Suprapubic skin (tissue), 4 donors: ENCODE measurements at regions not wholly inside any gene's neighbourhood (a gene's known extent, or its start where the extent isn't known, plus 50 kb on each side); places are given as distances from the start of the nearest gene placed in this dataset.
A peak's percentile ranks its signal among the peaks of the same experiment; 100 is the strongest.

ENCODE experiments used
- DNase-seq, 2 donors: peaks; one replicate each; pipeline ENCODE4 v3.0.0-alpha.2; 2019; ENCODE audit warnings: low spot score in 2 of 2
- H3K27ac ChIP-seq: fragments of 200-600 bp; sonication (generic); one replicate; pipeline ENCODE4 v1.5.1; 2019
- H3K27me3 ChIP-seq: fragments of 200-600 bp; sonication (generic); one replicate; pipeline ENCODE4 v1.5.1; 2019
- H3K36me3 ChIP-seq: fragments of 200-600 bp; sonication (generic); one replicate; pipeline ENCODE4 v1.5.1; 2019
- H3K4me1 ChIP-seq: fragments of 200-600 bp; sonication (generic); one replicate; pipeline ENCODE4 v1.5.1; 2019
- H3K4me3 ChIP-seq: fragments of 200-600 bp; sonication (generic); one replicate; pipeline ENCODE4 v1.5.1; 2019; ENCODE audit warnings: mild to moderate bottlenecking
- H3K9me3 ChIP-seq: fragments of 200-600 bp; sonication (generic); one replicate; pipeline ENCODE4 v1.5.1; 2019
- CTCF ChIP-seq, 2 donors: fragments of 200-600 bp in 1 of 2; fragments of 450-650 bp in 1 of 2; sonication (generic) in 1 of 2; IDR thresholded peaks; one replicate each; pipeline ENCODE4 v1.5.1; 2016 to 2019; ENCODE audit warnings: antibody characterized with exemption in 2 of 2, mild to moderate bottlenecking in 1 of 2, moderate library complexity in 1 of 2
- EP300 ChIP-seq: sonication (generic); formaldehyde crosslinking; IDR thresholded peaks from one replicate; pipeline ENCODE4 v1.6.1; 2017; ENCODE audit warnings: antibody characterized with exemption
- POLR2A ChIP-seq, 2 donors: fragments of 450-650 bp; IDR thresholded peaks; one replicate each; pipeline ENCODE4 v1.6.1; 2017; ENCODE audit warnings: antibody characterized with exemption in 2 of 2, mild to moderate bottlenecking in 2 of 2, moderate library complexity in 2 of 2
- POLR2AphosphoS5 ChIP-seq, 3 donors: sonication (generic); formaldehyde crosslinking; IDR thresholded peaks; one replicate each; pipeline ENCODE4 v1.6.1; 2017; ENCODE audit warnings: antibody characterized with exemption in 3 of 3
- WGBS: methylation state at CpG from one replicate; pipeline ENCODE4 v1.1.5; 2018; 5-methylcytosine and 5-hydroxymethylcytosine counted together

DNA sequence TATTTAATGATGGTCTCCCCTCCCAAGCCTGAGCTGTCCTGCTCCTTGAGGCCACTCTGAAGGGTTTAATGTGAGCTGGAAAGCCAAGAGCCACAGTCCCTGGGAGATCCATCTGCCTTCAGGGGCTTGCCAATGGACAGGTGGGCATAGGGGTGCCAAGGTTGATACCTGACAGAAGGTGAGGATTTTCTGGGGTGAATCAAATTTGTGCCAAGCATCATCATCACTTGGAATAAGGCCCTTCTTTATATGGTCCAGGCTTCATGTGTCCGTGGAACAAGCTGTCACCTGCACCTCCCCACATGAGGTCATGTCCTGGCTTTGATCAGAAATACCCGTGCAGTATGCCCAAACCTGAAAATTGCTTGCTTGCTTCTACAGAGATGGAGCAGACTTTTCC is 71.9 kb upstream of the CTNNB1 start:
- H3K4me3 ChIP-seq: no peak overlapping the region
- no peak for TF ChIP-seq POLR2A (IDR thresholded peaks at IDR 0.05)
- TF ChIP-seq CTCF (IDR thresholded peaks at IDR 0.05): no peak
- TF ChIP-seq POLR2AphosphoS5 (IDR thresholded peaks at IDR 0.05): no peak
- no peak for TF ChIP-seq EP300
- no peaks in the 10 kb centered on the region for H3K36me3 ChIP-seq
- no peak overlapping the region for H3K27ac ChIP-seq
- no peaks in the 10 kb centered on the region for H3K27me3 ChIP-seq
- 85% methylated on average over 2 of the region's 2 CpGs for WGBS
- DNase-seq: peak in 1 of 2 donors; percentile 24
- H3K9me3 ChIP-seq: peaks cover 7% of the 10 kb centered on the region
- no peaks in the 10 kb centered on the region for H3K4me1 ChIP-seq

DNA sequence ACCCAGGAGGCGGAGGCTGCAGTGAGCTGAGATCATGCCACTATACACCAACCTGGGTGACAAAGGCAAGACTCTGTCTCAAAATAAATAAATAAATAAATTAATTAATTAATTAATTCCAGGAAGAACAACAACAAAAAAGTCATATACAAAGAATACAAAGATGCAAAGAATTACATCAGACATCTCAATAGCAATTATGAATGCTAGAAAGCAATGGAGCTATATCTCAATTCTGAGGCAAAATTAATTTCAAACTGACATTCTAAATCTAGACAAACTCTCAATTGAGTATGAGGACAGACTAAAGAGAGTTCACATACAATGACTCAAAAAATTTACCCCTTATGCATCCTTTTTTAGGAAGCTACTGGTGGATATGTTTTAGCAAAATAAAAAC is 69.6 kb upstream of the CTNNB1 start:
- 100% methylated on average over 1 of the region's 1 CpG for WGBS
- TF ChIP-seq CTCF (IDR thresholded peaks at IDR 0.05): no peak

GRCh38 chr3:41131224-41131623 is 68.1 kb upstream of the CTNNB1 start:
- TF ChIP-seq EP300: no peak
- TF ChIP-seq POLR2AphosphoS5 (IDR thresholded peaks at IDR 0.05): no peak
- TF ChIP-seq CTCF (IDR thresholded peaks at IDR 0.05): no peak
- no peak for TF ChIP-seq POLR2A (IDR thresholded peaks at IDR 0.05)
- DNase-seq: peak in 1 of 2 donors; percentile 47
- WGBS: 74% methylated on average over 3 of the region's 3 CpGs

More for the DNA sequence above, 69.6 kb upstream of the CTNNB1 start:
- Histone ChIP-seq H3K4me3 (no peak overlapping the region), H3K9me3 (peaks cover 7% of the 10 kb centered on the region), H3K27ac (no peak overlapping the region), H3K4me1 (no peaks in the 10 kb centered on the region), H3K36me3 (no peaks in the 10 kb centered on the region), H3K27me3 (no peaks in the 10 kb centered on the region)
- no peak for DNase-seq

DNA sequence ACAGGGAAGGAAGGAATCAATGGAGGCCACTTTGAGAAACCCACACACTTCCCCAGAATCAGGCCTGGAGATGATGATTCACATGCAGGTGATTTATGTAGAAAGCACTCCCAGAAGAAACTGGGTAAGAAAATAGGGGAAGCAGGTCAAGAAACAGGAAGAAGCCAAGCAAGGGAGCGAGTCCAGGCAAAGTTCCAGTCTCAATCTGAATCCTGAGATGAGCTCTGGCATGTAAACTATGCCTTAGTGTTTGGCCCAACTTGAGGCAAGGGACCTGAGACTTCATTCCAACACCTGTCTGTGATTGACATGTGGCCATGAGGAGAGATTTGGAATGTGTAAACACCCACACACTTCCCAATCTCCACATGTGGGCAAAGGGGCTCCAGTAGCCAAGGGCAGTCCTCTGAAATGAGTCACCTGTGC is 61.6 kb upstream of the CTNNB1 start:
- H3K27ac ChIP-seq: no peak overlapping the region
- no peaks in the 10 kb centered on the region for H3K36me3 ChIP-seq
- no peak overlapping the region for H3K4me3 ChIP-seq
- 76% methylated on average over 1 of the region's 1 CpG for WGBS
- H3K9me3 ChIP-seq: no peaks in the 10 kb centered on the region
- H3K4me1 ChIP-seq: no peaks in the 10 kb centered on the region
- no peaks in the 10 kb centered on the region for H3K27me3 ChIP-seq
- TF ChIP-seq POLR2AphosphoS5 (IDR thresholded peaks at IDR 0.05) (no peak), POLR2A (IDR thresholded peaks at IDR 0.05) (no peak), CTCF (IDR thresholded peaks at IDR 0.05) (no peak), EP300 (no peak)
- DNase-seq: no peak

More at GRCh38 chr3:41131224-41131623, 68.1 kb upstream of the CTNNB1 start:
- Histone ChIP-seq H3K4me1 (no peaks in the 10 kb centered on the region), H3K9me3 (peaks cover 3% of the 10 kb centered on the region), H3K27me3 (no peaks in the 10 kb centered on the region), H3K36me3 (no peaks in the 10 kb centered on the region), H3K4me3 (no peak overlapping the region), H3K27ac (no peak overlapping the region)

DNA sequence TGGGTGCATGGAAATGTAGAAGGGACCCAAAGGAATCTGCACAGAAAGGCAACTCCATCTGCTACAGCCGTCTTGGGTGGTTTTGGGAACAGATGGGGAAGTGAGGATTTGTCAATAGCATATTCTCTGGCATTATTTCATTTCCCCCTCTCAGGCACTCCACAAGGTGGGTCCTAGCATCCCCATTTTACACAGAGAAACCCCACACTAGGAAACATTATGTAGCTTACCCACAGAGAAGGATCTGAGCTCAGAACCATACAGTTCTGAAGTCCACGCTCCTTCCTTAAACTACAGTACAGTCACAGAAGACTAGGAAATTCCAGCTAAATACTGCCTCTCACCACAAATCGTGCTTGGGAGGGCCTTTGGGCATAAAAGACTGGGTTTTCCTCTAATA is 61.2 kb upstream of the CTNNB1 start:
- Histone ChIP-seq H3K9me3 (no peaks in the 10 kb centered on the region), H3K4me1 (no peaks in the 10 kb centered on the region), H3K36me3 (no peaks in the 10 kb centered on the region), H3K4me3 (no peak overlapping the region), H3K27me3 (no peaks in the 10 kb centered on the region), H3K27ac (no peak overlapping the region)
- DNase-seq: no peak
- WGBS: 86% methylated on average over 3 of the region's 3 CpGs
- no peak for TF ChIP-seq POLR2A (IDR thresholded peaks at IDR 0.05)
- no peak for TF ChIP-seq POLR2AphosphoS5 (IDR thresholded peaks at IDR 0.05)
- TF ChIP-seq CTCF (IDR thresholded peaks at IDR 0.05): no peak
- no peak for TF ChIP-seq EP300
